GM19351 (cell line): ENCODE measurements at regions not wholly inside any gene's neighbourhood (a gene's known extent, or its start where the extent isn't known, plus 50 kb on each side); places are given as distances from the start of the nearest gene placed in this dataset.
"Not testable (repeated sequence)": the region's sequence is repeated elsewhere in the genome, so short reads cannot be mapped to it uniquely, and the experiment has no call there.

Experiments
- ATAC-seq: cut with Tn5 transposase; IDR thresholded peaks from one replicate; pipeline ENCODE4 v1.9.1; 2021; ENCODE audit warnings: mild to moderate bottlenecking, moderate library complexity; ENCODE audit not compliant: unreplicated experiment

- no peak for ATAC-seq
These were observed 135.7 kb downstream of the IGF1 start for GRCh38 chr12:102344691-102345090.

- ATAC-seq: no peak
These were observed 136.8 kb downstream of the IGF1 start for GRCh38 chr12:102343361-102344121.

- no peak for ATAC-seq
These were observed 137.9 kb downstream of the IGF1 start for GRCh38 chr12:102342281-102343006.

GRCh38 chr12:102334765-102335164 is 137.1 kb upstream of the PMCH start:
- no peak for ATAC-seq

GRCh38 chr12:102331419-102331818 is 133.8 kb upstream of the PMCH start:
- no peak for ATAC-seq

- ATAC-seq: no peak
These were observed 132.2 kb upstream of the PMCH start for GRCh38 chr12:102329883-102330282.

- ATAC-seq: no peak
These were observed 129.3 kb upstream of the PMCH start for GRCh38 chr12:102326982-102327381.

GRCh38 chr12:102325108-102325507 is 127.5 kb upstream of the PMCH start:
- not testable (repeated sequence) for ATAC-seq

GRCh38 chr12:102323799-102324198 is 126.2 kb upstream of the PMCH start:
- ATAC-seq: no peak

GRCh38 chr12:102322254-102322653 is 124.6 kb upstream of the PMCH start:
- no peak for ATAC-seq

GRCh38 chr12:102321305-102322082 is 123.9 kb upstream of the PMCH start:
- ATAC-seq: no peak

- no peak for ATAC-seq
These were observed 119.5 kb upstream of the PMCH start for GRCh38 chr12:102317155-102317554.

- ATAC-seq: no peak
These were observed 119.1 kb upstream of the PMCH start for GRCh38 chr12:102316723-102317122.

GRCh38 chr12:102314821-102315220 is 117.2 kb upstream of the PMCH start:
- no peak for ATAC-seq

GRCh38 chr12:102313116-102313971 is 115.7 kb upstream of the PMCH start:
- ATAC-seq: not testable (repeated sequence)

GRCh38 chr12:102305486-102305885 is 107.9 kb upstream of the PMCH start:
- ATAC-seq: no peak

GRCh38 chr12:102304667-102305066 is 107.0 kb upstream of the PMCH start:
- not testable (repeated sequence) for ATAC-seq

GRCh38 chr12:102302553-102302952 is 104.9 kb upstream of the PMCH start:
- ATAC-seq: no peak

- no peak for ATAC-seq
These were observed 103.9 kb upstream of the PMCH start for GRCh38 chr12:102301547-102301946.

GRCh38 chr12:102300824-102301461 is 103.3 kb upstream of the PMCH start:
- peak; percentile 69 for ATAC-seq
